ENCODE measurements at regions not wholly inside any gene's neighbourhood (a gene's known extent, or its start where the extent isn't known, plus 50 kb on each side); places are given as distances from the start of the nearest gene placed in this dataset.

DNA sequence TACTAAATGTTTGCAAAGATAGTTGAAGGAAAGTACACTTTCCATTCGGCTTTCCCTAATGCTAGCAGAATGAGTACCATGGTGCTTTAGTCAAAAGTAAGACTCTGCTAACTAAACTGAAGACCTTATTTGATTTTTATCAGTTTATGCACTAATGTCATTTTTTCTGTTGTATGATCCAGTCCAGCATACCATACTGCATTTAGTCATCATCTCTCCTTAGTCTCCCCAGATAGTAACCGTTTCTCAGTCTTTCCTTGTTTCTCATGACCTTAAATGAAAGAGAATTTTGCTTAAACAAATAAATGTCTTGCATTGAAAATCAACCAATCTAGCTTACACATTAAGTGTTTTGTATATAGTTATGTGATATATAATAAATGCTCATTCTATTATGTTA is 529.5 kb upstream of the SEMA3D start:
- ATAC-seq = no peak
- DNase-seq = no peak
- peaks cover 0 to 3% (median 0%) of the 10 kb centered on the region in 11 donors for H3K9me3 ChIP-seq
- H3K27ac ChIP-seq = no peak overlapping the region
- no peaks in the 10 kb centered on the region for H3K36me3 ChIP-seq
- no peaks in the 10 kb centered on the region for H3K27me3 ChIP-seq
- no peak overlapping the region for H3K4me3 ChIP-seq
- WGBS, 2 donors = 56 to 61% methylated on average over 2 of the region's 2 CpGs
- intact Hi-C loops (cut with DNase I) = no loop called here
- TF ChIP-seq, protein P1, sequence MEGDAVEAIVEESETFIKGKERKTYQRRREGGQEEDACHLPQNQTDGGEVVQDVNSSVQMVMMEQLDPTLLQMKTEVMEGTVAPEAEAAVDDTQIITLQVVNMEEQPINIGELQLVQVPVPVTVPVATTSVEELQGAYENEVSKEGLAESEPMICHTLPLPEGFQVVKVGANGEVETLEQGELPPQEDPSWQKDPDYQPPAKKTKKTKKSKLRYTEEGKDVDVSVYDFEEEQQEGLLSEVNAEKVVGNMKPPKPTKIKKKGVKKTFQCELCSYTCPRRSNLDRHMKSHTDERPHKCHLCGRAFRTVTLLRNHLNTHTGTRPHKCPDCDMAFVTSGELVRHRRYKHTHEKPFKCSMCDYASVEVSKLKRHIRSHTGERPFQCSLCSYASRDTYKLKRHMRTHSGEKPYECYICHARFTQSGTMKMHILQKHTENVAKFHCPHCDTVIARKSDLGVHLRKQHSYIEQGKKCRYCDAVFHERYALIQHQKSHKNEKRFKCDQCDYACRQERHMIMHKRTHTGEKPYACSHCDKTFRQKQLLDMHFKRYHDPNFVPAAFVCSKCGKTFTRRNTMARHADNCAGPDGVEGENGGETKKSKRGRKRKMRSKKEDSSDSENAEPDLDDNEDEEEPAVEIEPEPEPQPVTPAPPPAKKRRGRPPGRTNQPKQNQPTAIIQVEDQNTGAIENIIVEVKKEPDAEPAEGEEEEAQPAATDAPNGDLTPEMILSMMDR (IDR thresholded peaks at IDR 0.05) = no peak
- peaks cover 0 to 17% (median 0%) of the 10 kb centered on the region in 9 donors for H3K4me1 ChIP-seq

DNA sequence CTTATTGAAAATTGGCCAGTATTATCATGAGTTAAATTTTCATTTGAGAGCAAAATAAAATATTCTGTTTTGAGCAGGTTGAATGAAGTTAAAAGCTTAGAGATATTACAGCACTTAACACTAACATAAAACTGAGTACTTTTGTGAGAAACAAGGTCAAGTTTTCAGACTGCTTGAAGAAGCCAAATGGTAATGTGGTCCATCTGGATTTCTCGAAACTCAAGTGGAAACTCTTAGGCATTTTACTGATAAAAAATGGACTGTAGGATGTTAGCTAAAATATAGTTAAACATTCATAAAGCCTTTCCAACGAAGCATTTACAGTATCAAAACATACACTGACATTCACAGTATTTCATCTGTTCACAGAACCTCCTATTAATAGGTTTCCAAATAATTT is 528.1 kb upstream of the SEMA3D start:
- ATAC-seq = peak in 2 of 8 donors; percentile 34 to 47
- WGBS, 2 donors = 54 to 57% methylated on average over 2 of the region's 2 CpGs
- peaks cover 0 to 4% (median 0%) of the 10 kb centered on the region in 9 donors for H3K4me1 ChIP-seq
- no peak for DNase-seq
- no peak overlapping the region for H3K4me3 ChIP-seq
- H3K27me3 ChIP-seq = no peaks in the 10 kb centered on the region
- intact Hi-C loops (cut with DNase I) = no loop called here
- TF ChIP-seq, protein P1 (IDR thresholded peaks at IDR 0.05) = no peak
- no peaks in the 10 kb centered on the region for H3K36me3 ChIP-seq
- H3K27ac ChIP-seq = no peak overlapping the region
- peaks cover 0 to 5% (median 0%) of the 10 kb centered on the region in 11 donors for H3K9me3 ChIP-seq

DNA sequence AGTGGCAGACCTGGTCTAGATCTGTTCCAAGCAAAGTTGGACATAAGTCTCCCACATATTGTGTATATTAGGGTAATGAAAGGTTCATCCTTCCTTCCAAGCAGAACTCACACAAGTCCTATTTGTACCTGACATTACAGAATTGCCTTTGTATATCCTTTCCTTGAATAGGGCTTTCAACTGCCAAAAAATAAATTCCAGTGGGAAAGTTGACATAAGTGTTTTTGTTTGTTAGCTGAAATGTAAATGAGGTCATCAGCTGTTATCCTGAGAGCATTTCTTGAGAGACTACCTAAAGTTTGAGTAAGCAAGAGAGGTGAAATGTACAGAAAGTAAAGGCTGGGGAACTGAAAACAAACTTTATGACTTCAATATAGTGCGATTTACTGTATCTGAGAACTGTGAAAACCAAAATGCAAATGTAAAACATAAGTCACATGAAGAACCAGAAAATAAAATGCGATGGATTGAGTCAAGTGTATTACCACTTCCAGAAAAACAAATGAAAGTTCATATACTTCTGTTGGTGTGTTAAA is 527.3 kb upstream of the SEMA3D start:
- TF ChIP-seq, protein P1 (IDR thresholded peaks at IDR 0.05) = no peak
- H3K27ac ChIP-seq = no peak overlapping the region
- H3K9me3 ChIP-seq = peaks cover 0 to 5% (median 0%) of the 10 kb centered on the region in 11 donors
- H3K4me1 ChIP-seq = no peaks in the 10 kb centered on the region
- no peaks in the 10 kb centered on the region for H3K36me3 ChIP-seq
- no peak for DNase-seq
- intact Hi-C loops (cut with DNase I) = no loop called here
- no peak for ATAC-seq
- no peak overlapping the region for H3K4me3 ChIP-seq
- WGBS, 2 donors = 85 to 87% methylated on average over 2 of the region's 2 CpGs
- no peaks in the 10 kb centered on the region for H3K27me3 ChIP-seq

DNA sequence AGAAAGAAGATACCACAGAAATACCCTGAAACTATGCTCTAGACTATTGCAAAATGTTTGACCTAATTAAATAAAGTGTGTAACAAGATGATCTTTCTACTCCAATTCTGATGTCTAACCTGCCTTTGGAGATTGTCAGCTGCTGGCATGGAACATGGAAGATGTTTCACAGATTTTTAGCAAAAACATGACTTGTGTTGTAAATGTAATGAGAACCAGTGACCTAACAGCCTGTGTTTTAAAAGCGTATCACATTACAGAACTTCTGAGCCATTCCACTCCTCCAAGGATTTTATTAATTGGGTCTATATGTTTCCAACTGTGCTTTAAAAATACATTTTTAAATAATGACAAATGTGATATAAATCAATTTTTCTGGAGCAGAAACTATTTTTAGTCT is 526.3 kb upstream of the SEMA3D start:
- no peak overlapping the region for H3K27ac ChIP-seq
- WGBS, 2 donors = 90 to 92% methylated on average over 1 of the region's 1 CpG
- no peak overlapping the region for H3K4me3 ChIP-seq

More for the DNA sequence above, 526.3 kb upstream of the SEMA3D start:
- H3K36me3 ChIP-seq = no peaks in the 10 kb centered on the region
- no peaks in the 10 kb centered on the region for H3K27me3 ChIP-seq
- ATAC-seq = no peak
- DNase-seq = no peak
- TF ChIP-seq, protein P1 (IDR thresholded peaks at IDR 0.05) = no peak
- H3K4me1 ChIP-seq = no peaks in the 10 kb centered on the region
- peaks cover 0 to 5% (median 0%) of the 10 kb centered on the region in 11 donors for H3K9me3 ChIP-seq
- intact Hi-C loops (cut with DNase I) = no loop called here
